Hepatocyte (in vitro differentiated cells): ENCODE measurements at regions not wholly inside any gene's neighbourhood (a gene's known extent, or its start where the extent isn't known, plus 50 kb on each side); places are given as distances from the start of the nearest gene placed in this dataset.

Experiments
- DNase-seq: peaks from one replicate; pipeline ENCODE4 v3.0.0-alpha.2; 2016; ENCODE audit warnings: low spot score
- H2AFZ ChIP-seq: fragments of 200-600 bp; sonication (generic); 2 replicates; pipeline ENCODE4 v1.6.0; 2016; ENCODE audit warnings: antibody characterized with exemption, mild to moderate bottlenecking
- H3K27ac ChIP-seq: fragments of 200-600 bp; sonication (generic); 2 replicates; pipeline ENCODE4 v1.5.1; 2016; ENCODE audit warnings: mild to moderate bottlenecking
- H3K27me3 ChIP-seq: fragments of 200-600 bp; sonication (generic); 2 replicates; pipeline ENCODE4 v1.6.1; 2016
- H3K36me3 ChIP-seq: fragments of 200-600 bp; sonication (generic); replicated peaks from 2 replicates; pipeline ENCODE4 v1.5.1; 2016; ENCODE audit warnings: low read depth; ENCODE audit not compliant: insufficient read depth
- H3K4me1 ChIP-seq: fragments of 200-600 bp; sonication (generic); 2 replicates; pipeline ENCODE4 v1.5.1; 2016; ENCODE audit warnings: mild to moderate bottlenecking, moderate library complexity; ENCODE audit not compliant: insufficient read depth
- H3K4me2 ChIP-seq: fragments of 200-600 bp; sonication (generic); 2 replicates; pipeline ENCODE4 v1.6.0; 2016
- H3K4me3 ChIP-seq: fragments of 200-600 bp; sonication (generic); 2 replicates; pipeline ENCODE4 v1.5.1; 2016; ENCODE audit warnings: mild to moderate bottlenecking
- H3K79me2 ChIP-seq: fragments of 200-600 bp; sonication (generic); 2 replicates; pipeline ENCODE4 v1.6.0; 2017; ENCODE audit warnings: mild to moderate bottlenecking
- H3K9me2 ChIP-seq: fragments of 200-600 bp; sonication (generic); replicated peaks from 2 replicates; pipeline ENCODE4 v1.6.0; 2017; ENCODE audit warnings: mild to moderate bottlenecking; ENCODE audit not compliant: insufficient read depth
- H3K9me3 ChIP-seq: fragments of 200-600 bp; sonication (generic); 2 replicates; pipeline ENCODE4 v1.5.1; 2016; ENCODE audit warnings: low read depth, mild to moderate bottlenecking
- H4K20me1 ChIP-seq: fragments of 200-600 bp; sonication (generic); 2 replicates; pipeline ENCODE4 v1.6.0; 2016; ENCODE audit warnings: mild to moderate bottlenecking; ENCODE audit not compliant: insufficient read depth, poor library complexity, severe bottlenecking
- CTCF ChIP-seq: fragments of 200-600 bp; sonication (generic); IDR thresholded peaks from 2 replicates; pipeline ENCODE4 v1.5.1; 2016; ENCODE audit warnings: antibody characterized with exemption, mild to moderate bottlenecking; ENCODE audit not compliant: poor library complexity
- EZH2 ChIP-seq: fragments of 200-600 bp; sonication (generic); IDR thresholded peaks from 2 replicates; pipeline ENCODE4 v1.6.1; 2016; ENCODE audit warnings: antibody characterized with exemption, mild to moderate bottlenecking, borderline replicate concordance
- EZH2phosphoT487 ChIP-seq: fragments of 200-600 bp; sonication (generic); IDR thresholded peaks from one replicate; pipeline ENCODE4 v1.6.1; 2018; ENCODE audit warnings: antibody characterized with exemption, mild to moderate bottlenecking, low read depth, moderate library complexity; ENCODE audit not compliant: unreplicated experiment, severe bottlenecking
- WGBS: methylation state at CpG from one replicate; pipeline ENCODE4 v1.1.6; 2016; ENCODE audit warnings: low lambda C conversion rate; ENCODE audit errors: missing lambda C conversion rate; 5-methylcytosine and 5-hydroxymethylcytosine counted together

GRCh38 chr6:87817183-87817582, 115.2 kb upstream of the AKIRIN2 start:
- no peak for DNase-seq
- no peaks in the 10 kb centered on the region for H3K9me3 ChIP-seq
- WGBS, result 91% methylated on average over 1 of the region's 1 CpG
- H3K9me2 ChIP-seq, result no peaks in the 10 kb centered on the region
- H3K4me1 ChIP-seq, result peaks cover 9% of the 10 kb centered on the region
- no peak overlapping the region for H3K4me3 ChIP-seq
- no peaks in the 10 kb centered on the region for H3K79me2 ChIP-seq
- no peaks in the 10 kb centered on the region for H4K20me1 ChIP-seq
- no peaks in the 10 kb centered on the region for H3K36me3 ChIP-seq
- TF ChIP-seq EZH2, result no peak
- no peak overlapping the region for H2AFZ ChIP-seq
- H3K27ac ChIP-seq, result no peak overlapping the region
- H3K4me2 ChIP-seq, result no peak overlapping the region
- no peaks in the 10 kb centered on the region for H3K27me3 ChIP-seq

GRCh38 chr6:87815449-87815848, 113.4 kb upstream of the AKIRIN2 start:
- DNase-seq, result no peak
- WGBS, result 84% methylated on average over 1 of the region's 1 CpG

GRCh38 chr6:87808005-87808757, 106.1 kb upstream of the AKIRIN2 start:
- DNase-seq, result no peak
- Histone ChIP-seq H3K9me2 (no peaks in the 10 kb centered on the region), H3K4me1 (no peaks in the 10 kb centered on the region), H3K27ac (no peak overlapping the region), H3K9me3 (no peaks in the 10 kb centered on the region), H3K79me2 (no peaks in the 10 kb centered on the region), H3K4me2 (no peak overlapping the region), H2AFZ (no peak overlapping the region), H3K4me3 (no peak overlapping the region), H3K27me3 (no peaks in the 10 kb centered on the region), H3K36me3 (no peaks in the 10 kb centered on the region), H4K20me1 (no peaks in the 10 kb centered on the region)
- no peak for TF ChIP-seq EZH2
- TF ChIP-seq EZH2phosphoT487, result no peak
- WGBS, result 83% methylated on average over 5 of the region's 5 CpGs

More at GRCh38 chr6:87815449-87815848, 113.4 kb upstream of the AKIRIN2 start:
- H3K27me3 ChIP-seq, result no peaks in the 10 kb centered on the region
- no peaks in the 10 kb centered on the region for H3K9me2 ChIP-seq
- no peaks in the 10 kb centered on the region for H3K79me2 ChIP-seq
- H3K9me3 ChIP-seq, result no peaks in the 10 kb centered on the region
- no peaks in the 10 kb centered on the region for H3K4me1 ChIP-seq
- no peak overlapping the region for H3K4me3 ChIP-seq
- H2AFZ ChIP-seq, result no peak overlapping the region
- no peak overlapping the region for H3K27ac ChIP-seq
- no peaks in the 10 kb centered on the region for H4K20me1 ChIP-seq
- no peak for TF ChIP-seq EZH2phosphoT487
- TF ChIP-seq EZH2, result no peak
- no peak for TF ChIP-seq CTCF
- H3K36me3 ChIP-seq, result no peaks in the 10 kb centered on the region
- no peak overlapping the region for H3K4me2 ChIP-seq

- H3K79me2 ChIP-seq, result no peaks in the 10 kb centered on the region
Observed at GRCh38 chr6:87807475-87807874, 105.4 kb upstream of the AKIRIN2 start.

More at GRCh38 chr6:87807475-87807874, 105.4 kb upstream of the AKIRIN2 start:
- Histone ChIP-seq H3K9me2 (no peaks in the 10 kb centered on the region), H3K4me3 (no peak overlapping the region), H4K20me1 (no peaks in the 10 kb centered on the region), H3K27me3 (no peaks in the 10 kb centered on the region), H3K27ac (no peak overlapping the region), H2AFZ (no peak overlapping the region), H3K4me2 (no peak overlapping the region), H3K9me3 (no peaks in the 10 kb centered on the region), H3K36me3 (no peaks in the 10 kb centered on the region), H3K4me1 (no peaks in the 10 kb centered on the region)
- no peak for DNase-seq
- WGBS, result 96% methylated on average over 4 of the region's 4 CpGs
- TF ChIP-seq CTCF (no peak), EZH2phosphoT487 (no peak), EZH2 (no peak)
